ENCODE measurements at regions not wholly inside any gene's neighbourhood (a gene's known extent, or its start where the extent isn't known, plus 50 kb on each side); places are given as distances from the start of the nearest gene placed in this dataset.

DNA sequence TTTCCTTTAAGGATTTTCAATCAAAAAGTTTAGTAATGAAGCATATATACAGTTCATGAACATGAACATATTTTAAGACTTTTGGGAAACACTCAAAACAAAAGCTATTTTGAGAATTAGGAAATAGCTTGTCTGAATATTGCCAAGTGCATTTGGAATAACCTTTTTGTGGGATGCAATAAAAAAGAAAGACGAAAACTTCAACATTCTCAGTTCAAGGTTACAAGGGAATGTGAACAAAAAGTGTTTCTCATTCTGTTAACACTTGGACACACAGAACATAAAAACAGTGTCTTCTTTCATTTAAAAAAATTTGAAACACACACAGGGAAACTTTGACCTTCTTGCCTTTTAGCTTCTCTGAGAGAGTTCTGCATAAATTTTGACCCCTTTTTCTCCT, 72.7 kb upstream of the TCF21 start:
- Histone ChIP-seq H3K9ac (ENCODE audit: low read depth in 1 of 2, low read length in 2 of 2) (no peak overlapping the region), H3K9me3 (ENCODE audit: control insufficient read depth in 2 of 2, low read length in 2 of 2) (no peaks in the 10 kb centered on the region), H3K36me3 (ENCODE audit: control insufficient read depth in 2 of 2, insufficient read depth in 2 of 2, low read length in 2 of 2) (no peaks in the 10 kb centered on the region), H3K4me1 (ENCODE audit: control insufficient read depth in 2 of 2, insufficient read depth in 2 of 2, low read length in 2 of 2) (no peaks in the 10 kb centered on the region), H3K4me3 (ENCODE audit: low read length in 2 of 2) (no peak overlapping the region), H3K27me3 (ENCODE audit: control insufficient read depth in 2 of 2, insufficient read depth in 2 of 2, low read length in 2 of 2) (no peaks in the 10 kb centered on the region), H3K27ac (ENCODE audit: low read depth in 2 of 2, low read length in 2 of 2) (no peak overlapping the region)

DNA sequence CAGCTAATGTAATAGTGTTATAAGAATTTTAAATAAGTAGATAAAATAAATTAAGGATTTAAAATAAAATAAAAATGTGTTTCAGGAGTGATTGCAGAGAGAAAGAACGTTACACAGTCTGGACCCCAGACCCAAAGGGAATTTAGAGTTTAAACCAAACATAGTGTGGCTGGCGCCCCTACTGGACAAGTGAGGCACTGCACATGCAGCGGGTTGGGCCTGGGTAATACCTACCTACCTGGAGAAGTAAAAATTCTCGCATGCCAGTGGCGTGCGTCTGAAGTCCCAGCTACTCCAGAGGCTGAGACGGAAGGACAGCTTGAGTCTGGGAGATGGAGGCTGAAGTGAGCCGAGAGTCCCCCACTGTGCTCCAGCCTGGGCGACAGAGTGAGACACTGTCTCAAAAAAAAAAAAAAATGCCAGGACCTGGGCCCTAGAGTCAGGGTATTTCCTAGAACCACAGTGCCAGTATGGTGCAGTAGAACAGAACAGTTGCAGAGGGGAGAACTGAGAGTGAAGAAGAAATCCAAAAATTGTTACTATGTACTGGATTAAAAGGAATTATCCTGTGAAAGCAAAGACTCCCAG, 71.4 kb upstream of the TCF21 start:
- Histone ChIP-seq H3K4me3 (ENCODE audit: low read length in 2 of 2) (no peak overlapping the region), H3K27me3 (ENCODE audit: control insufficient read depth in 2 of 2, insufficient read depth in 2 of 2, low read length in 2 of 2) (no peaks in the 10 kb centered on the region), H3K4me1 (ENCODE audit: control insufficient read depth in 2 of 2, insufficient read depth in 2 of 2, low read length in 2 of 2) (no peaks in the 10 kb centered on the region), H3K36me3 (ENCODE audit: control insufficient read depth in 2 of 2, insufficient read depth in 2 of 2, low read length in 2 of 2) (no peaks in the 10 kb centered on the region), H3K9me3 (ENCODE audit: control insufficient read depth in 2 of 2, low read length in 2 of 2) (no peaks in the 10 kb centered on the region), H3K9ac (ENCODE audit: low read depth in 1 of 2, low read length in 2 of 2) (no peak overlapping the region), H3K27ac (ENCODE audit: low read depth in 2 of 2, low read length in 2 of 2) (no peak overlapping the region)

DNA sequence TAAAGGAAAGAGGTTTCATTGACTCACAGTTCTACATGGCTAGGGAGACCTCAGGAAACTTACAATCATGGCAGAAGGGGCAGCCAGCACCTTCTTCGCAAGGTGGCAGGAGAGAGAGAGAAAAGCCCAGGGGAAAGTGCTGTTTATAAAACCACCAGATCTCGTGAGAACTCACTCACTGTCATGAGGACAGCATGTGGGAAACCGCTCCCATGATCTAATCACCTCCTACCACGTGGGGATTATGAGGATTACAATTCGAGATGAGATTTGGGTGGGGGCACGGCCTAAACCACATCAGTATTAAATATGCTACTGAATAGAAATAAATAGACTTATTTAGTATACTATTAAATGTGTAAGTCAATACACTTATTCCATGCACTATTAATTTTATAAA, 70.6 kb upstream of the TCF21 start:
- no peaks in the 10 kb centered on the region for H3K4me1 ChIP-seq (ENCODE audit: control insufficient read depth in 2 of 2, insufficient read depth in 2 of 2, low read length in 2 of 2)
- no peaks in the 10 kb centered on the region for H3K9me3 ChIP-seq (ENCODE audit: control insufficient read depth in 2 of 2, low read length in 2 of 2)
- no peak overlapping the region for H3K9ac ChIP-seq (ENCODE audit: low read depth in 1 of 2, low read length in 2 of 2)
- no peaks in the 10 kb centered on the region for H3K27me3 ChIP-seq (ENCODE audit: control insufficient read depth in 2 of 2, insufficient read depth in 2 of 2, low read length in 2 of 2)
- no peaks in the 10 kb centered on the region for H3K36me3 ChIP-seq (ENCODE audit: control insufficient read depth in 2 of 2, insufficient read depth in 2 of 2, low read length in 2 of 2)
- no peak overlapping the region for H3K4me3 ChIP-seq (ENCODE audit: low read length in 2 of 2)
- no peak overlapping the region for H3K27ac ChIP-seq (ENCODE audit: low read depth in 2 of 2, low read length in 2 of 2)

DNA sequence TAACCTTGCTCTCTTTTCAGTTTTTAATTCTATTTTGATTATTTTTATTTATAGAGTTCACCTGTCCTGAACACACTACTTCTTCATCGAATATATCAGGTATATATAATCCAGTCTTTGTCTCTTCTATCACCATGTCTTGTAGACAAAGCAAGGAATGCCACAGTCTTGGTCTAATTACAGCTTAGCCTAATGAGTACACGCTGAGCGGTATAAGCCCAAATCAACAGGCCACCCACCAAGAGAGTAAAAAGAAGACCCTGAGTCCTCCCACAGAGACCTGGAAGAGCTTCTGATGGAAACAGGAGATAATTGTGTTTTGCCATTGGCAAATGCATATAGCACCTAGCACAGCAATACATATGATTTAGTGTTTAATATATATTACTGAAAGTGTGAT, 68.7 kb upstream of the TCF21 start:
- Histone ChIP-seq H3K36me3 (ENCODE audit: control insufficient read depth in 2 of 2, insufficient read depth in 2 of 2, low read length in 2 of 2) (no peaks in the 10 kb centered on the region), H3K9me3 (ENCODE audit: control insufficient read depth in 2 of 2, low read length in 2 of 2) (no peaks in the 10 kb centered on the region), H3K27me3 (ENCODE audit: control insufficient read depth in 2 of 2, insufficient read depth in 2 of 2, low read length in 2 of 2) (no peaks in the 10 kb centered on the region), H3K9ac (ENCODE audit: low read depth in 1 of 2, low read length in 2 of 2) (no peak overlapping the region), H3K27ac (ENCODE audit: low read depth in 2 of 2, low read length in 2 of 2) (no peak overlapping the region), H3K4me1 (ENCODE audit: control insufficient read depth in 2 of 2, insufficient read depth in 2 of 2, low read length in 2 of 2) (no peaks in the 10 kb centered on the region), H3K4me3 (ENCODE audit: low read length in 2 of 2) (no peak overlapping the region)

DNA sequence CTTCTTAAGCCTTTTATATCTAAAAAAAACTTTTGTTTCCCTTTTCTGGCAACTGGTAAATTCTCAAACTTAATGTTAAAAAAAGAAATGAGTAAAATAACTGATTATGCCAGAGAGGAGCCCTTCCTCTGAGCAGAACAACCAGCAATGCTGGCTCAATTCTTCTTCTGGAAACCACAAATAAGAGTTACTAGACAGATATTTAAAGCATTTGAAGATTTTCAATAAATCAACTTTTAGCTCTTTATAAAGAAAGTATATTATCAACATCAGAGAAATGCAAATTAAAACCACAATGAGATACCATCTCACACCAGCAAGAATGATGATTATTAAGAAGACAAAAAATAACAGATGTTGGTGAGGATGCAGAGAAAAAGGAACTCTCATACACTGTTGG, 61.1 kb upstream of the TCF21 start:
- no peaks in the 10 kb centered on the region for H3K36me3 ChIP-seq (ENCODE audit: control insufficient read depth in 2 of 2, insufficient read depth in 2 of 2, low read length in 2 of 2)
- no peak overlapping the region for H3K27ac ChIP-seq (ENCODE audit: low read depth in 2 of 2, low read length in 2 of 2)
- no peaks in the 10 kb centered on the region for H3K4me1 ChIP-seq (ENCODE audit: control insufficient read depth in 2 of 2, insufficient read depth in 2 of 2, low read length in 2 of 2)
- H3K9me3 ChIP-seq (ENCODE audit: control insufficient read depth in 2 of 2, low read length in 2 of 2): no peaks in the 10 kb centered on the region
- H3K9ac ChIP-seq (ENCODE audit: low read depth in 1 of 2, low read length in 2 of 2): no peak overlapping the region
- no peaks in the 10 kb centered on the region for H3K27me3 ChIP-seq (ENCODE audit: control insufficient read depth in 2 of 2, insufficient read depth in 2 of 2, low read length in 2 of 2)
- H3K4me3 ChIP-seq (ENCODE audit: low read length in 2 of 2): no peak overlapping the region

DNA sequence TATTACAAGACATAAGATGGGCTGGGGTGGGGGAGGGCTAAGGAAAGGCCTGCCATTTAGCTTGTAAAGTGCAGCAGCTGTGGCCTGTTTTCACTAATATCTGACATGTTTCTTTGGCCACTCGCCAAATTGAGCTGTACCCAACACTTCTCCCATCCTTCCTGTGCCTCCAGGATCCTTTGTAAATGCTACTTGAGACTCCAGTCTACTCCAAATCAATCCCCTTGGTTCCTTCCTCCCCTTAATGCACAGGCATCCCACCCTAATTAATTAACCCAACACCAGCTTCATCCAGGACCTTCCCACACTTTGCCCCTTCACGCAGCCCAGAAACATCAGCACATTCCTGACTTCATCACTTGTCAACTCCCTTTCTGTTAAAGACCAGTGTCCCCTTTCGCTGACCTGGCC, 55.0 kb upstream of the TCF21 start:
- H3K36me3 ChIP-seq (ENCODE audit: control insufficient read depth in 2 of 2, insufficient read depth in 2 of 2, low read length in 2 of 2): no peaks in the 10 kb centered on the region
- peaks cover 0 to 1% of the 10 kb centered on the region in 2 donors for H3K27me3 ChIP-seq (ENCODE audit: control insufficient read depth in 2 of 2, insufficient read depth in 2 of 2, low read length in 2 of 2)
- no peaks in the 10 kb centered on the region for H3K9me3 ChIP-seq (ENCODE audit: control insufficient read depth in 2 of 2, low read length in 2 of 2)
- H3K4me3 ChIP-seq (ENCODE audit: low read length in 2 of 2): no peak overlapping the region
- H3K4me1 ChIP-seq (ENCODE audit: control insufficient read depth in 2 of 2, insufficient read depth in 2 of 2, low read length in 2 of 2): no peaks in the 10 kb centered on the region
- H3K27ac ChIP-seq (ENCODE audit: low read depth in 2 of 2, low read length in 2 of 2): no peak overlapping the region
- no peak overlapping the region for H3K9ac ChIP-seq (ENCODE audit: low read depth in 1 of 2, low read length in 2 of 2)

DNA sequence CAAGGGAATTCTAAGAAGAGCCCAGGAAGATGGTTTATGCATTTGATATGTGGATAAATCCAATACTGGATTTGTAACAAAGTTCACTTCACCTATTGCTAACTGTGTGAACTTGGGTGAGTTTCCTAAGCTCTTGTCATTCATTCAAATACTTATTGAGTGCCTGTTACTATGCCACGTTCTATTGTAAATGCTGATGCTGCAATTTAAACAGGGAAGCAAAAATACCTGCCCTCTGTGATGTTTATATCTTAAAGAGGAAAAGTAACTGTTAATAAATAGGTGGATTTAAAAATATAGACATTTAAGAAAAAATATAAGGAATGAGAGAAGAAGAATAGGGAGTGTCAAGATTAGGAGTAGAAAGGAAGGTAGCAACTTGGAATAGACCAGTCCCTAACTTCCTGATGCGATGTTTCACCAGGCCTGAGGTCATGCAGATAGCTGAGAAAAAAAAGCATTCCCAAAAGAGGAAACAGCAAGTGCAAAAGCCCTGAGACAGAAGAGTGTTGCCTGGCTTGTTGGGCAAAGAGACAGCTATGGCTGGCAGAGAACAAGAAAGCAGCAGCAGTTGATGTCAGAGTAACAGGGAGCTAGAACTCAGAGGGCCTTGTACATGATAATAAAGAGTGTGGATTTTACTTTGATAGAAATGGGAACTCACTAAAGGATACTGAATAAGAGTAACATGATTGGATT, 54.3 kb upstream of the TCF21 start:
- no peaks in the 10 kb centered on the region for H3K9me3 ChIP-seq (ENCODE audit: control insufficient read depth in 2 of 2, low read length in 2 of 2)
- no peaks in the 10 kb centered on the region for H3K36me3 ChIP-seq (ENCODE audit: control insufficient read depth in 2 of 2, insufficient read depth in 2 of 2, low read length in 2 of 2)
- peaks cover 0 to 3% of the 10 kb centered on the region in 2 donors for H3K27me3 ChIP-seq (ENCODE audit: control insufficient read depth in 2 of 2, insufficient read depth in 2 of 2, low read length in 2 of 2)
- no peaks in the 10 kb centered on the region for H3K4me1 ChIP-seq (ENCODE audit: control insufficient read depth in 2 of 2, insufficient read depth in 2 of 2, low read length in 2 of 2)
- H3K4me3 ChIP-seq (ENCODE audit: low read length in 2 of 2): no peak overlapping the region
- no peak overlapping the region for H3K9ac ChIP-seq (ENCODE audit: low read depth in 1 of 2, low read length in 2 of 2)
- H3K27ac ChIP-seq (ENCODE audit: low read depth in 2 of 2, low read length in 2 of 2): no peak overlapping the region

DNA sequence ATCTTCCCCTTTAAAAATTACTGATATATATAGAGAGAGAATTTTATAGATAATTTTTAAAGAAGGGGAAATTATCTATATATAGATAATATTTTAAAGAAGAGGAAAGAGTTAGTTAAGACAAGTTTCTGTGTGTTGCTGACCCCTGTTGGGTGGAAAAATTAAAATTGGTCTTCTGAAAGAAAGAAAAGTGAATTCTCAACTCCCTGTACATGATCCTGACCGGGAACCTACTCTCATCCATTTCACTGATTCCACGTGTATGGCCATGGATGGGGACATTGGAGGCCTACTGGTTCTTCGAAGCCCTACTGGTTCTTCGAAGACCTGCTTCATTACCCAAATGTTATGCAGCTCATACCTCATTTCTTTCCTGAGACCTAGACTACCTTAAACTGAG, 53.0 kb upstream of the TCF21 start:
- no peaks in the 10 kb centered on the region for H3K36me3 ChIP-seq (ENCODE audit: control insufficient read depth in 2 of 2, insufficient read depth in 2 of 2, low read length in 2 of 2)
- H3K27me3 ChIP-seq (ENCODE audit: control insufficient read depth in 2 of 2, insufficient read depth in 2 of 2, low read length in 2 of 2): peaks cover 0 to 3% of the 10 kb centered on the region in 2 donors
- H3K27ac ChIP-seq (ENCODE audit: low read depth in 2 of 2, low read length in 2 of 2): no peak overlapping the region
- H3K9ac ChIP-seq (ENCODE audit: low read depth in 1 of 2, low read length in 2 of 2): no peak overlapping the region
- no peaks in the 10 kb centered on the region for H3K4me1 ChIP-seq (ENCODE audit: control insufficient read depth in 2 of 2, insufficient read depth in 2 of 2, low read length in 2 of 2)
- H3K9me3 ChIP-seq (ENCODE audit: control insufficient read depth in 2 of 2, low read length in 2 of 2): no peaks in the 10 kb centered on the region
- H3K4me3 ChIP-seq (ENCODE audit: low read length in 2 of 2): no peak overlapping the region

DNA sequence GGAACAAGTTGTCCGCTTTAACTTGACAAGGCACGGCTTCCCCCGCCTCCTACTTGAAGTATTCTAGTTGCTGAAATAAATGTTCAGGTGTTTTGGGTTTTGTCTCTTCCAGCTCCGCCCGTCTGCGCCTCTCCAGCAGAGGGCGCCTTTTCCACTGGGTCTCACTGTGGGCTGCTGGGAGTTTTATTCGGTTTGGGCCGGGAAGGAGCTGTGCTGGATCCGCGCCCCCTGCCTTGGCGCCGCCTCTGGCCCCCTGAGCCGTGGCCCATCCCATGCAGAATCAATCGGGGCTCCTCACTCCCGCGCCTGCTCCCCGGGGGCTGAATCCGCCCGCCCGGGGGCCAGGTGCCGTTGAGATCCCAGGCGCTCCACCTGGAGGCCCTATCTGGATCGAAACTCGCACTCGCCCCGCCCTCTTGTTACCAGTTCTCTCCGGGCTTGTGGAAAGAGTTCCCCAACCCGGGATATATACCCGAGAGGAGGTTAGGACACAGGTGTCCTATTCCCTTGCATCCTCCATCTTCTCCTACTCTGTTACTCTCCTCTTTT, 51.0 kb upstream of the TCF21 start:
- peak overlapping the region; percentile 57 to 66 for H3K4me3 ChIP-seq (ENCODE audit: low read length in 2 of 2)
- peaks cover 0 to 3% of the 10 kb centered on the region in 2 donors for H3K27me3 ChIP-seq (ENCODE audit: control insufficient read depth in 2 of 2, insufficient read depth in 2 of 2, low read length in 2 of 2)

More for the DNA sequence above, 51.0 kb upstream of the TCF21 start:
- no peak overlapping the region for H3K27ac ChIP-seq (ENCODE audit: low read depth in 2 of 2, low read length in 2 of 2)
- no peaks in the 10 kb centered on the region for H3K9me3 ChIP-seq (ENCODE audit: control insufficient read depth in 2 of 2, low read length in 2 of 2)
- no peaks in the 10 kb centered on the region for H3K36me3 ChIP-seq (ENCODE audit: control insufficient read depth in 2 of 2, insufficient read depth in 2 of 2, low read length in 2 of 2)
- no peaks in the 10 kb centered on the region for H3K4me1 ChIP-seq (ENCODE audit: control insufficient read depth in 2 of 2, insufficient read depth in 2 of 2, low read length in 2 of 2)
- H3K9ac ChIP-seq (ENCODE audit: low read depth in 1 of 2, low read length in 2 of 2): peak overlapping the region in 1 of 2 donors; percentile 53
